HCT116 (cell line): ENCODE measurements at regions not wholly inside any gene's neighbourhood (a gene's known extent, or its start where the extent isn't known, plus 50 kb on each side); places are given as distances from the start of the nearest gene placed in this dataset.

Source experiments
- ATAC-seq: fragments of 200-7000 bp; cut with Tn5 transposase; 2 replicates; pipeline ENCODE4 v1.9.1; 2020; ENCODE audit warnings: mild to moderate bottlenecking, moderate library complexity
- BruUV-seq: library from RNA; stranded (reverse); fragments of 400-500 nt; replicated peaks from 2 replicates; lab custom pipeline; 2021; lab: Mats Ljungman, UMichigan
- CTCF ChIA-PET: fragments of 300-600 bp; sonication (Branson Sonifier 250); formaldehyde crosslinking; loops from one replicate; lab custom pipeline; 2021; ENCODE audit warnings: antibody characterized with exemption; lab: Charles Lee
- POLR2A ChIA-PET: fragments of 300-600, 350-600 bp; sonication (Branson Sonifier 250); formaldehyde crosslinking; loops from one replicate; lab custom pipeline; 2021; ENCODE audit warnings: antibody characterized with exemption; lab: Charles Lee
- RAD21 ChIA-PET, 2 experiments: fragments of 300-600 bp; sonication (Branson Sonifier 250); formaldehyde crosslinking; loops; one replicate each; lab custom pipeline; 2023; ENCODE audit warnings: low total read pairs in 2 of 2; ENCODE audit not compliant: uncharacterized antibody in 2 of 2, unreplicated experiment in 2 of 2, low non-redundant PET in 1 of 2; lab: Charles Lee
- DNase-seq: peaks from one replicate; pipeline ENCODE4 v3.0.0-alpha.2; 2010; ENCODE audit warnings: low read depth, low spot score
- H2AFZ ChIP-seq: fragments of 200-600 bp; shearing (Covaris generic), sonication (generic); 2 replicates; pipeline ENCODE4 v1.6.1; 2017; ENCODE audit warnings: low read depth, mixed run types, mixed read lengths, antibody characterized with exemption, low read length; ENCODE audit not compliant: poor library complexity, severe bottlenecking
- H3K27ac ChIP-seq: 2 replicates; pipeline ENCODE4 v1.5.1; 2012; ENCODE audit warnings: low read depth, low read length
- H3K27me3 ChIP-seq: fragments of 200-600 bp; sonication (generic); 2 replicates; pipeline ENCODE4 v1.6.1; 2016; ENCODE audit warnings: mixed run types, low read length, mixed read lengths; ENCODE audit not compliant: insufficient read depth
- H3K36me3 ChIP-seq, 2 experiments: fragments of 200-500 bp in 1 of 2; fragments of 200-600 bp in 1 of 2; sonication (Bioruptor generic) in 1 of 2; sonication (generic) in 1 of 2; 2 replicates each; pipeline versions ENCODE4 v1.5.1 to v1.6.1; 2014 to 2016; ENCODE audit warnings: low read length in 2 of 2, inconsistent platforms in 1 of 2, mixed read lengths in 1 of 2, mixed run types in 1 of 2; ENCODE audit not compliant: insufficient read depth in 2 of 2, control insufficient read depth in 1 of 2
- H3K4me1 ChIP-seq, 2 experiments: fragments of 200-600 bp in 1 of 2; sonication (generic) in 1 of 2; 2 replicates each; pipeline versions ENCODE4 v1.5.1 to v1.6.1; 2012 to 2017; ENCODE audit warnings: low read length in 2 of 2, inconsistent platforms in 1 of 2, mild to moderate bottlenecking in 1 of 2, mixed read lengths in 1 of 2, mixed run types in 1 of 2, moderate library complexity in 1 of 2; ENCODE audit not compliant: insufficient read depth in 2 of 2, control insufficient read depth in 1 of 2
- H3K4me2 ChIP-seq: fragments of 200-600 bp; sonication (generic); 2 replicates; pipeline ENCODE4 v1.6.1; 2017; ENCODE audit warnings: mixed run types, low read length, mixed read lengths
- H3K4me3 ChIP-seq, 2 experiments: fragments of 200-600 bp in 1 of 2; sonication (generic) in 1 of 2; replicated peaks in 1 of 2; 2 replicates each; pipeline ENCODE4 v1.5.1; 2011 to 2016; ENCODE audit warnings: low read length in 2 of 2, control low read depth in 1 of 2, low read depth in 1 of 2, mild to moderate bottlenecking in 1 of 2, mixed read lengths in 1 of 2, mixed run types in 1 of 2
- H3K79me2 ChIP-seq: fragments of 200-600 bp; sonication (generic); 2 replicates; pipeline ENCODE4 v1.6.1; 2017; ENCODE audit warnings: mild to moderate bottlenecking, mixed run types, low read length, moderate library complexity, mixed read lengths; ENCODE audit not compliant: insufficient read depth
- H3K9ac ChIP-seq: fragments of 200-600 bp; sonication (generic); 2 replicates; pipeline ENCODE4 v1.6.1; 2016; ENCODE audit warnings: low read length, mixed read lengths
- H3K9me2 ChIP-seq: fragments of 200-600 bp; sonication (generic), shearing (Covaris generic); 2 replicates; pipeline ENCODE4 v1.6.1; 2017; ENCODE audit warnings: mixed run types, mild to moderate bottlenecking, moderate library complexity; ENCODE audit not compliant: insufficient read depth
- H3K9me3 ChIP-seq, 2 experiments: fragments of 200-500 bp in 1 of 2; fragments of 200-600 bp in 1 of 2; sonication (Bioruptor generic) in 1 of 2; sonication (generic) in 1 of 2; 2 replicates each; pipeline ENCODE4 v1.6.1; 2014 to 2017; ENCODE audit warnings: low read length in 2 of 2, mixed read lengths in 2 of 2, inconsistent platforms in 1 of 2, low read depth in 1 of 2, mild to moderate bottlenecking in 1 of 2, mixed run types in 1 of 2, moderate library complexity in 1 of 2; ENCODE audit not compliant: control insufficient read depth in 1 of 2, insufficient read depth in 1 of 2
- H4K20me1 ChIP-seq: fragments of 200-600 bp; sonication (generic), shearing (Covaris generic); 2 replicates; pipeline ENCODE4 v1.6.1; 2017; ENCODE audit warnings: mixed run types, mild to moderate bottlenecking, moderate library complexity; ENCODE audit not compliant: insufficient read depth
- EZH2phosphoT487 ChIP-seq: fragments of 200-600 bp; IDR thresholded peaks from 2 replicates; pipeline ENCODE4 v1.6.1; 2018; ENCODE audit warnings: antibody characterized with exemption, borderline replicate concordance
- FOSL1 ChIP-seq: IDR thresholded peaks from 2 replicates; pipeline ENCODE4 v1.6.1; 2012; ENCODE audit warnings: low read depth
- POLR2AphosphoS5 ChIP-seq: IDR thresholded peaks from 2 replicates; pipeline ENCODE4 v1.6.1; 2011; ENCODE audit warnings: mild to moderate bottlenecking, low read depth, low read length, moderate library complexity
- REST ChIP-seq: IDR thresholded peaks from 2 replicates; pipeline ENCODE4 v1.6.1; 2012; ENCODE audit warnings: low read depth
- SP1 ChIP-seq: IDR thresholded peaks from 2 replicates; pipeline ENCODE4 v1.6.1; 2012; ENCODE audit warnings: low read depth
- SRF ChIP-seq: IDR thresholded peaks from 2 replicates; pipeline ENCODE4 v1.6.1; 2012; ENCODE audit warnings: low read depth
- TCF7L2 ChIP-seq: IDR thresholded peaks from 2 replicates; pipeline ENCODE4 v1.7.0; 2011; ENCODE audit warnings: borderline replicate concordance, inconsistent platforms; ENCODE audit not compliant: insufficient read depth, insufficient read length; ENCODE audit errors: extremely low read depth
- ZBTB33 ChIP-seq: IDR thresholded peaks from 2 replicates; pipeline ENCODE4 v1.6.1; 2011; ENCODE audit warnings: mild to moderate bottlenecking, low read length, moderate library complexity; ENCODE audit not compliant: insufficient replicate concordance; ENCODE audit errors: extremely low read depth
- intact Hi-C: fragments of 100-400 bp; cut with micrococcal nuclease; formaldehyde crosslinking; loops from 2 replicates; pipeline ENCODE4 v1.10.0; 2022

GRCh38 chr10:3554121-3554522 is 230.9 kb downstream of the KLF6 start:
- no peak overlapping the region for H3K4me2 ChIP-seq
- H3K79me2 ChIP-seq = no peaks in the 10 kb centered on the region
- intact Hi-C loops = no loop called here
- no peak overlapping the region for H3K9ac ChIP-seq
- H3K9me3 ChIP-seq = no peaks in the 10 kb centered on the region
- no peaks in the 10 kb centered on the region for H4K20me1 ChIP-seq
- ATAC-seq = no peak
- ChIA-PET CTCF (no interaction called here), POLR2A (no interaction called here), RAD21 (no interaction called here)
- no peaks in the 10 kb centered on the region for H3K27me3 ChIP-seq
- H3K4me1 ChIP-seq = no peaks in the 10 kb centered on the region
- TF ChIP-seq SRF = no peak
- no peak for TF ChIP-seq SP1
- no peak for TF ChIP-seq POLR2AphosphoS5
- no peak for TF ChIP-seq EZH2phosphoT487
- TF ChIP-seq REST = no peak
- no peak for TF ChIP-seq ZBTB33
- TF ChIP-seq FOSL1 = no peak
- no peak for TF ChIP-seq TCF7L2
- no peak overlapping the region for H3K27ac ChIP-seq
- no peak overlapping the region for H2AFZ ChIP-seq
- no peak overlapping the region for H3K4me3 ChIP-seq
- no peaks in the 10 kb centered on the region for H3K36me3 ChIP-seq
- no peak for DNase-seq
- BruUV-seq = no TSS peak
- 0 out of 2 replicates have a peak, but pooled peaks cover 1% of the 10 kb centered on the region for H3K9me2 ChIP-seq
